Stomach (tissue), 4 donors: ENCODE measurements at regions not wholly inside any gene's neighbourhood (a gene's known extent, or its start where the extent isn't known, plus 50 kb on each side); places are given as distances from the start of the nearest gene placed in this dataset.

Source experiments
- EP300 ChIP-seq: sonication (generic); formaldehyde crosslinking; IDR thresholded peaks from one replicate; pipeline ENCODE4 v1.6.1; 2017; ENCODE audit warnings: antibody characterized with exemption
- POLR2A ChIP-seq, 4 donors: fragments of 450-650 bp; IDR thresholded peaks; one replicate each; pipeline ENCODE4 v1.6.1; 2016; ENCODE audit warnings: antibody characterized with exemption in 4 of 4, control low read depth in 2 of 4, mild to moderate bottlenecking in 1 of 4, moderate library complexity in 1 of 4
- POLR2AphosphoS5 ChIP-seq, 3 donors: sonication (generic); formaldehyde crosslinking; IDR thresholded peaks; one replicate each; pipeline ENCODE4 v1.6.1; 2016; ENCODE audit warnings: antibody characterized with exemption in 3 of 3
- TF ChIP-seq, protein P1 (sequence below), 7 experiments: fragments of 450-650 bp in 4 of 7; fragments of 200-600 bp in 3 of 7; sonication (generic) in 3 of 7; IDR thresholded peaks; one replicate each; pipeline ENCODE4 v1.5.1; 2016 to 2019; ENCODE audit warnings: antibody characterized with exemption in 7 of 7, control low read depth in 2 of 7, mild to moderate bottlenecking in 1 of 7

DNA sequence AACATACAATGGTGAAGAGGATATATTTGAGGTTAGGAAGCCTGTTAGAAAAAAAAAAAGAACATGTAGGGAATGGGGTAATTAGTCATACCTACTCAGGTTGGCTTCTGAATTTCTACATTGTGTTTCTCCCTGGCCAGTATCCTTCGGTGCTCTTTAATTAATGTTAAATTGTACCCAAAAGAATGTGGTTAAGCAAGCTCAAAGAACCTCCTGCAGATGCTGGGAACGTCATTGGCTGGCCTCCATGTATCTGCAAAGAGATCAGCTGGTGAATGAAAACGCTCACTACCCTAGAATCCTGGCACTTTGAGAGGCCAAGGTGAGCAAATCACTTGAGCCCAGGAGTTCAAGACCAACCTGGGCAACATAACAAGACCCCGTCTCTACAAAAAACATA, 942.3 kb upstream of the PRKX start:
- TF ChIP-seq, protein P1, sequence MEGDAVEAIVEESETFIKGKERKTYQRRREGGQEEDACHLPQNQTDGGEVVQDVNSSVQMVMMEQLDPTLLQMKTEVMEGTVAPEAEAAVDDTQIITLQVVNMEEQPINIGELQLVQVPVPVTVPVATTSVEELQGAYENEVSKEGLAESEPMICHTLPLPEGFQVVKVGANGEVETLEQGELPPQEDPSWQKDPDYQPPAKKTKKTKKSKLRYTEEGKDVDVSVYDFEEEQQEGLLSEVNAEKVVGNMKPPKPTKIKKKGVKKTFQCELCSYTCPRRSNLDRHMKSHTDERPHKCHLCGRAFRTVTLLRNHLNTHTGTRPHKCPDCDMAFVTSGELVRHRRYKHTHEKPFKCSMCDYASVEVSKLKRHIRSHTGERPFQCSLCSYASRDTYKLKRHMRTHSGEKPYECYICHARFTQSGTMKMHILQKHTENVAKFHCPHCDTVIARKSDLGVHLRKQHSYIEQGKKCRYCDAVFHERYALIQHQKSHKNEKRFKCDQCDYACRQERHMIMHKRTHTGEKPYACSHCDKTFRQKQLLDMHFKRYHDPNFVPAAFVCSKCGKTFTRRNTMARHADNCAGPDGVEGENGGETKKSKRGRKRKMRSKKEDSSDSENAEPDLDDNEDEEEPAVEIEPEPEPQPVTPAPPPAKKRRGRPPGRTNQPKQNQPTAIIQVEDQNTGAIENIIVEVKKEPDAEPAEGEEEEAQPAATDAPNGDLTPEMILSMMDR (IDR thresholded peaks at IDR 0.05), result no peak
- TF ChIP-seq POLR2A (IDR thresholded peaks at IDR 0.05) (no peak), EP300 (no peak), POLR2AphosphoS5 (IDR thresholded peaks at IDR 0.05) (no peak)
